Large intestine (tissue), 3 donors: ENCODE measurements at regions not wholly inside any gene's neighbourhood (a gene's known extent, or its start where the extent isn't known, plus 50 kb on each side); places are given as distances from the start of the nearest gene placed in this dataset.
A peak's percentile ranks its signal among the peaks of the same experiment; 100 is the strongest.
"Not testable (repeated sequence)": the region's sequence is repeated elsewhere in the genome, so short reads cannot be mapped to it uniquely, and the experiment has no call there.

Source experiments
- DNase-seq, 2 donors: peaks; one replicate each; pipeline versions ENCODE4 v3.0.0 to v3.0.0-alpha.2; 2013
- H3K27ac ChIP-seq: one replicate; pipeline ENCODE4 v1.5.1; 2013; ENCODE audit warnings: low read length
- H3K27me3 ChIP-seq: 2 replicates; pipeline ENCODE4 v1.6.1; 2013; ENCODE audit warnings: low read length; ENCODE audit not compliant: control insufficient read depth, insufficient read depth
- H3K36me3 ChIP-seq: 2 replicates; pipeline ENCODE4 v1.6.1; 2013; ENCODE audit warnings: low read length; ENCODE audit not compliant: control insufficient read depth, insufficient read depth
- H3K4me1 ChIP-seq: one replicate; pipeline ENCODE4 v1.6.1; 2013; ENCODE audit warnings: low read length; ENCODE audit not compliant: control insufficient read depth, insufficient read depth
- H3K4me3 ChIP-seq: one replicate; pipeline ENCODE4 v1.5.1; 2013; ENCODE audit warnings: low read length
- H3K9me3 ChIP-seq: one replicate; pipeline ENCODE4 v1.6.1; 2013; ENCODE audit warnings: mild to moderate bottlenecking, low read depth, low read length, moderate library complexity; ENCODE audit not compliant: control insufficient read depth
- WGBS: methylation state at CpG from one replicate; pipeline ENCODE4 v1.1.5; 2013; ENCODE audit warnings: low lambda C conversion rate; ENCODE audit not compliant: insufficient coverage; 5-methylcytosine and 5-hydroxymethylcytosine counted together

- H3K27ac ChIP-seq, H3K27me3 ChIP-seq, H3K36me3 ChIP-seq, DNase-seq, H3K4me1 ChIP-seq, H3K4me3 ChIP-seq: not testable (repeated sequence)
- H3K9me3 ChIP-seq, result peaks cover 19% of the 10 kb centered on the region
- no CpG with 5 or more reads among the region's 54 CpGs for WGBS
These were observed 1085.7 kb downstream of the TYW1 start for GRCh38 chr7:68082066-68082960.

GRCh38 chr7:68082961-68083657 lies 1086.5 kb downstream of the TYW1 start:
- not testable (repeated sequence) for H3K36me3 ChIP-seq, DNase-seq, H3K4me1 ChIP-seq, H3K27ac ChIP-seq, H3K27me3 ChIP-seq, H3K4me3 ChIP-seq
- no CpG with 5 or more reads among the region's 44 CpGs for WGBS
- H3K9me3 ChIP-seq, result peaks cover 19% of the 10 kb centered on the region

GRCh38 chr7:68087401-68087800 lies 1090.8 kb downstream of the TYW1 start:
- Histone ChIP-seq H3K9me3 (peaks cover 12% of the 10 kb centered on the region), H3K27ac (no peak overlapping the region), H3K4me3 (no peak overlapping the region), H3K4me1 (no peaks in the 10 kb centered on the region), H3K36me3 (no peaks in the 10 kb centered on the region), H3K27me3 (no peaks in the 10 kb centered on the region)
- no peak for DNase-seq
- 100% methylated on average over 1 of the region's 5 CpGs for WGBS

GRCh38 chr7:68088879-68089278 lies 1092.2 kb downstream of the TYW1 start:
- Histone ChIP-seq H3K36me3 (no peaks in the 10 kb centered on the region), H3K27ac (no peak overlapping the region), H3K4me1 (no peaks in the 10 kb centered on the region), H3K9me3 (no peaks in the 10 kb centered on the region), H3K27me3 (no peaks in the 10 kb centered on the region), H3K4me3 (no peak overlapping the region)
- DNase-seq, result no peak
- 100% methylated on average over 1 of the region's 1 CpG for WGBS

- no CpG with 5 or more reads among the region's 19 CpGs for WGBS
- H3K27me3 ChIP-seq, H3K9me3 ChIP-seq, H3K4me1 ChIP-seq, H3K27ac ChIP-seq, H3K36me3 ChIP-seq, DNase-seq, H3K4me3 ChIP-seq: not testable (repeated sequence)
These were observed 1093.6 kb downstream of the TYW1 start for GRCh38 chr7:68090256-68090655.

GRCh38 chr7:68103319-68103718 lies 1106.7 kb downstream of the TYW1 start:
- no peak overlapping the region for H3K4me3 ChIP-seq
- DNase-seq, result no peak
- WGBS, result 92% methylated on average over 1 of the region's 1 CpG
- H3K9me3 ChIP-seq, result no peaks in the 10 kb centered on the region
- H3K27me3 ChIP-seq, result no peaks in the 10 kb centered on the region
- no peaks in the 10 kb centered on the region for H3K4me1 ChIP-seq
- no peaks in the 10 kb centered on the region for H3K36me3 ChIP-seq
- no peak overlapping the region for H3K27ac ChIP-seq

- no peak overlapping the region for H3K4me3 ChIP-seq
- no peaks in the 10 kb centered on the region for H3K9me3 ChIP-seq
- WGBS, result no CpG with 5 or more reads among the region's 11 CpGs
- peak in 1 of 2 donors; percentile 6 for DNase-seq
- no peak overlapping the region for H3K27ac ChIP-seq
- no peaks in the 10 kb centered on the region for H3K36me3 ChIP-seq
- H3K27me3 ChIP-seq, result no peaks in the 10 kb centered on the region
- H3K4me1 ChIP-seq, result no peaks in the 10 kb centered on the region
These were observed 1110.6 kb downstream of the TYW1 start for GRCh38 chr7:68107261-68107660.

- Histone ChIP-seq H3K27me3 (no peaks in the 10 kb centered on the region), H3K4me3 (no peak overlapping the region), H3K27ac (no peak overlapping the region), H3K9me3 (no peaks in the 10 kb centered on the region), H3K4me1 (no peaks in the 10 kb centered on the region), H3K36me3 (no peaks in the 10 kb centered on the region)
- no peak for DNase-seq
- 100% methylated on average over 1 of the region's 2 CpGs for WGBS
These were observed 1111.3 kb downstream of the TYW1 start for GRCh38 chr7:68107968-68108367.

- Histone ChIP-seq H3K9me3 (no peaks in the 10 kb centered on the region), H3K27ac (no peak overlapping the region), H3K4me1 (no peaks in the 10 kb centered on the region), H3K27me3 (no peaks in the 10 kb centered on the region), H3K36me3 (no peaks in the 10 kb centered on the region), H3K4me3 (no peak overlapping the region)
- DNase-seq, result no peak
- WGBS, result no CpG with 5 or more reads among the region's 6 CpGs
These were observed 1112.7 kb downstream of the TYW1 start for GRCh38 chr7:68109299-68109698.

GRCh38 chr7:68119411-68119810 lies 1122.8 kb downstream of the TYW1 start:
- WGBS, result 100% methylated on average over 2 of the region's 5 CpGs
- no peak for DNase-seq
- H3K27ac ChIP-seq, result no peak overlapping the region
- H3K36me3 ChIP-seq, result no peaks in the 10 kb centered on the region
- H3K27me3 ChIP-seq, result no peaks in the 10 kb centered on the region
- no peak overlapping the region for H3K4me3 ChIP-seq
- peaks cover 3% of the 10 kb centered on the region for H3K9me3 ChIP-seq
- H3K4me1 ChIP-seq, result no peaks in the 10 kb centered on the region
